ENCODE measurements at regions not wholly inside any gene's neighbourhood (a gene's known extent, or its start where the extent isn't known, plus 50 kb on each side); places are given as distances from the start of the nearest gene placed in this dataset.

GRCh38 chr5:53243403-53243802, 133.8 kb upstream of the MOCS2 start:
- TF ChIP-seq CTCF (IDR thresholded peaks at IDR 0.05), result no peak
- no peak for TF ChIP-seq POLR2A (IDR thresholded peaks at IDR 0.05)

Data from prostate gland (tissue), 2 donors.